ENCODE measurements at regions not wholly inside any gene's neighbourhood (a gene's known extent, or its start where the extent isn't known, plus 50 kb on each side); places are given as distances from the start of the nearest gene placed in this dataset.

GRCh38 chr2:14516844-14517243, 115.7 kb upstream of the LRATD1 start:
- ChIA-PET POLR2A (no interaction called here), CTCF (no interaction called here)
- Mint-ChIP-seq H3K27ac (no peak overlapping the region), H3K9me3 (peaks cover 6% of the 10 kb centered on the region), H3K4me1 (ENCODE audit: low read depth) (no peaks in the 10 kb centered on the region), H3K27me3 (no peaks in the 10 kb centered on the region), H3K4me3 (no peak overlapping the region), H3K36me3 (ENCODE audit: low read depth) (no peaks in the 10 kb centered on the region)
- TF ChIP-seq CTCF (IDR thresholded peaks at IDR 0.05), result no peak
- DNase-seq, result no peak
- intact Hi-C loops (cut with micrococcal nuclease), result no loop called here
- ATAC-seq, result no peak

- H3K36me3 Mint-ChIP-seq (ENCODE audit: low read depth), result no peaks in the 10 kb centered on the region
- intact Hi-C loops (cut with micrococcal nuclease), result no loop called here
- ATAC-seq (no peak), DNase-seq (no peak)
- TF ChIP-seq CTCF (IDR thresholded peaks at IDR 0.05), result no peak
- ChIA-PET CTCF (no interaction called here), POLR2A (no interaction called here)
- H3K9me3 Mint-ChIP-seq, result peaks cover 6% of the 10 kb centered on the region
- H3K27me3 Mint-ChIP-seq, result no peaks in the 10 kb centered on the region
- H3K4me1 Mint-ChIP-seq (ENCODE audit: low read depth), result no peaks in the 10 kb centered on the region
- no peak overlapping the region for H3K4me3 Mint-ChIP-seq
- no peak overlapping the region for H3K27ac Mint-ChIP-seq
Measured at GRCh38 chr2:14517731-14518130, 114.8 kb upstream of the LRATD1 start.

- ATAC-seq (no peak), DNase-seq (no peak)
- ChIA-PET CTCF (no interaction called here), POLR2A (no interaction called here)
- Mint-ChIP-seq H3K4me3 (no peak overlapping the region), H3K27ac (no peak overlapping the region), H3K27me3 (no peaks in the 10 kb centered on the region), H3K4me1 (ENCODE audit: low read depth) (no peaks in the 10 kb centered on the region), H3K36me3 (ENCODE audit: low read depth) (no peaks in the 10 kb centered on the region), H3K9me3 (peaks cover 9% of the 10 kb centered on the region)
- intact Hi-C loops (cut with micrococcal nuclease), result no loop called here
- no peak for TF ChIP-seq CTCF (IDR thresholded peaks at IDR 0.05)
Measured at GRCh38 chr2:14520385-14520945, 112.1 kb upstream of the LRATD1 start.

- ChIA-PET POLR2A (no interaction called here), CTCF (no interaction called here)
- no peak for ATAC-seq
- Mint-ChIP-seq H3K4me1 (ENCODE audit: low read depth) (no peaks in the 10 kb centered on the region), H3K27me3 (no peaks in the 10 kb centered on the region), H3K36me3 (ENCODE audit: low read depth) (no peaks in the 10 kb centered on the region), H3K9me3 (peaks cover 3% of the 10 kb centered on the region), H3K27ac (no peak overlapping the region), H3K4me3 (no peak overlapping the region)
- intact Hi-C loops (cut with micrococcal nuclease), result no loop called here
- no peak for TF ChIP-seq CTCF (IDR thresholded peaks at IDR 0.05)
- no peak for DNase-seq
Measured at GRCh38 chr2:14524041-14524802, 108.3 kb upstream of the LRATD1 start.

- TF ChIP-seq CTCF (IDR thresholded peaks at IDR 0.05), result no peak
- intact Hi-C loops (cut with micrococcal nuclease), result no loop called here
- no peaks in the 10 kb centered on the region for H3K36me3 Mint-ChIP-seq (ENCODE audit: low read depth)
Measured at GRCh38 chr2:14524803-14525080, 107.8 kb upstream of the LRATD1 start.

More at GRCh38 chr2:14524803-14525080, 107.8 kb upstream of the LRATD1 start:
- POLR2A ChIA-PET, result no interaction called here
- no peaks in the 10 kb centered on the region for H3K27me3 Mint-ChIP-seq
- H3K27ac Mint-ChIP-seq, result no peak overlapping the region
- H3K4me3 Mint-ChIP-seq, result no peak overlapping the region
- no peak for DNase-seq
- CTCF ChIA-PET, result no interaction called here
- no peaks in the 10 kb centered on the region for H3K4me1 Mint-ChIP-seq (ENCODE audit: low read depth)
- H3K9me3 Mint-ChIP-seq, result peaks cover 3% of the 10 kb centered on the region
- no peak for ATAC-seq

All from activated CD8-positive, alpha-beta T cell treated with anti-CD3 and anti-CD28 coated beads for 36 hours (primary cell).